HepG2 (cell line): ENCODE measurements at regions not wholly inside any gene's neighbourhood (a gene's known extent, or its start where the extent isn't known, plus 50 kb on each side); places are given as distances from the start of the nearest gene placed in this dataset.

Source experiments
- TF ChIP-seq, protein P1 (sequence below), 2 experiments: IDR thresholded peaks; 2 replicates each; pipeline ENCODE4 v1.6.1; 2011 to 2012; ENCODE audit warnings: low read length in 2 of 2, borderline replicate concordance in 1 of 2, low read depth in 1 of 2, mild to moderate bottlenecking in 1 of 2, moderate library complexity in 1 of 2
- TF ChIP-seq, protein P2 (sequence below): sonication (generic); formaldehyde crosslinking; IDR thresholded peaks from 2 replicates; pipeline ENCODE4 v1.5.0; 2020; ENCODE audit warnings: mild to moderate bottlenecking, missing genetic modification reagents, moderate library complexity

DNA sequence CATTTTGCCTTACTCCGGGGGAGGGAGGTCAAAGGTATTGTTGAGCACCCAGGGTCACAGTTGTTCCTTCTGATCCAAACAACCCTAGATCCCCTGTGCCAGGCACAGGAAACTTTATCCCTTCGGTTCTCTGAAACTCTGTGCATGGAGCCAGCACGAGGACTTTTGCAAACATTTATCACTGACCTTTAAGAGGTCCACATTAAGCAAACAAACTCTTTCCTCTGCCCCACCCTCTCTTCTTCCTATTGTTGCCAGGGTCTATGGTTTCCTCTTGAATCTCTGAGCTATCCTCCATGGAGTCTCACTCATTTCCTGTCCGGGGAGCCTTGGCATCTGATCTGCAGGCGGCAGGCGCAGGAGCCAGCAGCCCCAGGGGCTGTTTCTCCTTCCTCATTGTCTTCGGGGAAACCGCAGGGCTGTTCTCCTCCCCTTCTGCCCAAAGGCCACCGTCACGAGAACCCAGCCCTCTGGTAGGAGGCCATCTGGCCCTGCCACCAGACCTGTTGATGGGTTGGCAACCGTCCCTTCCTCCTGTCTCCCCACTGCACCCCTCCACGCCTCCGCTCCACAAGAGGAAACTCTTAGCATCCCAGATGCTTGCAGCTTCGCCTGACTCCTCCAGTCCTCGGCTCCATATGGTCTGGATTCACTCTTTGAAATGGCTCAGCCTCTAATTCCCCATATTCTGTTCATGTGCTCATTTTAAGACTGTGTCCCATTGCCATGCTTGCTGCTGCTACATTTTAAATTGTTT is 327.3 kb upstream of the NRP1 start:
- TF ChIP-seq, protein P1, sequence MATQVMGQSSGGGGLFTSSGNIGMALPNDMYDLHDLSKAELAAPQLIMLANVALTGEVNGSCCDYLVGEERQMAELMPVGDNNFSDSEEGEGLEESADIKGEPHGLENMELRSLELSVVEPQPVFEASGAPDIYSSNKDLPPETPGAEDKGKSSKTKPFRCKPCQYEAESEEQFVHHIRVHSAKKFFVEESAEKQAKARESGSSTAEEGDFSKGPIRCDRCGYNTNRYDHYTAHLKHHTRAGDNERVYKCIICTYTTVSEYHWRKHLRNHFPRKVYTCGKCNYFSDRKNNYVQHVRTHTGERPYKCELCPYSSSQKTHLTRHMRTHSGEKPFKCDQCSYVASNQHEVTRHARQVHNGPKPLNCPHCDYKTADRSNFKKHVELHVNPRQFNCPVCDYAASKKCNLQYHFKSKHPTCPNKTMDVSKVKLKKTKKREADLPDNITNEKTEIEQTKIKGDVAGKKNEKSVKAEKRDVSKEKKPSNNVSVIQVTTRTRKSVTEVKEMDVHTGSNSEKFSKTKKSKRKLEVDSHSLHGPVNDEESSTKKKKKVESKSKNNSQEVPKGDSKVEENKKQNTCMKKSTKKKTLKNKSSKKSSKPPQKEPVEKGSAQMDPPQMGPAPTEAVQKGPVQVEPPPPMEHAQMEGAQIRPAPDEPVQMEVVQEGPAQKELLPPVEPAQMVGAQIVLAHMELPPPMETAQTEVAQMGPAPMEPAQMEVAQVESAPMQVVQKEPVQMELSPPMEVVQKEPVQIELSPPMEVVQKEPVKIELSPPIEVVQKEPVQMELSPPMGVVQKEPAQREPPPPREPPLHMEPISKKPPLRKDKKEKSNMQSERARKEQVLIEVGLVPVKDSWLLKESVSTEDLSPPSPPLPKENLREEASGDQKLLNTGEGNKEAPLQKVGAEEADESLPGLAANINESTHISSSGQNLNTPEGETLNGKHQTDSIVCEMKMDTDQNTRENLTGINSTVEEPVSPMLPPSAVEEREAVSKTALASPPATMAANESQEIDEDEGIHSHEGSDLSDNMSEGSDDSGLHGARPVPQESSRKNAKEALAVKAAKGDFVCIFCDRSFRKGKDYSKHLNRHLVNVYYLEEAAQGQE (IDR thresholded peaks at IDR 0.05; ENCODE audit: borderline replicate concordance in 1 of 2, low read depth in 1 of 2, low read length in 2 of 2) = no peak
- TF ChIP-seq, protein P2, sequence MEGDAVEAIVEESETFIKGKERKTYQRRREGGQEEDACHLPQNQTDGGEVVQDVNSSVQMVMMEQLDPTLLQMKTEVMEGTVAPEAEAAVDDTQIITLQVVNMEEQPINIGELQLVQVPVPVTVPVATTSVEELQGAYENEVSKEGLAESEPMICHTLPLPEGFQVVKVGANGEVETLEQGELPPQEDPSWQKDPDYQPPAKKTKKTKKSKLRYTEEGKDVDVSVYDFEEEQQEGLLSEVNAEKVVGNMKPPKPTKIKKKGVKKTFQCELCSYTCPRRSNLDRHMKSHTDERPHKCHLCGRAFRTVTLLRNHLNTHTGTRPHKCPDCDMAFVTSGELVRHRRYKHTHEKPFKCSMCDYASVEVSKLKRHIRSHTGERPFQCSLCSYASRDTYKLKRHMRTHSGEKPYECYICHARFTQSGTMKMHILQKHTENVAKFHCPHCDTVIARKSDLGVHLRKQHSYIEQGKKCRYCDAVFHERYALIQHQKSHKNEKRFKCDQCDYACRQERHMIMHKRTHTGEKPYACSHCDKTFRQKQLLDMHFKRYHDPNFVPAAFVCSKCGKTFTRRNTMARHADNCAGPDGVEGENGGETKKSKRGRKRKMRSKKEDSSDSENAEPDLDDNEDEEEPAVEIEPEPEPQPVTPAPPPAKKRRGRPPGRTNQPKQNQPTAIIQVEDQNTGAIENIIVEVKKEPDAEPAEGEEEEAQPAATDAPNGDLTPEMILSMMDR (CRISPR knock-in tag) = no peak
